PC-9 (cell line): ENCODE measurements at regions not wholly inside any gene's neighbourhood (a gene's known extent, or its start where the extent isn't known, plus 50 kb on each side); places are given as distances from the start of the nearest gene placed in this dataset.

Experiments used
- BruUV-seq: library from RNA; stranded (reverse); fragments of 400-500 nt; replicated peaks from 2 replicates; lab custom pipeline; 2021; lab: Mats Ljungman, UMichigan
- CTCF ChIA-PET: fragments of 300-600 bp; sonication (Branson Sonifier 250); formaldehyde crosslinking; loops from one replicate; lab custom pipeline; 2022; ENCODE audit warnings: antibody characterized with exemption; lab: Charles Lee
- POLR2A ChIA-PET: fragments of 300-600 bp; sonication (Branson Sonifier 250); formaldehyde crosslinking; loops from one replicate; lab custom pipeline; 2022; ENCODE audit warnings: antibody characterized with exemption; ENCODE audit not compliant: unreplicated experiment; lab: Charles Lee
- DNase-seq, 2 experiments: peaks; one replicate each; pipeline versions ENCODE4 v3.0.0 to v3.0.0-alpha.2; 2015 to 2022; ENCODE audit warnings: mixed read lengths in 1 of 2
- H2AFZ ChIP-seq: fragments of 200-600 bp; sonication (generic); 2 replicates; pipeline ENCODE4 v1.8.1; 2017; ENCODE audit warnings: antibody characterized with exemption
- H3F3A ChIP-seq: fragments of 200-600 bp; sonication (generic); 2 replicates; pipeline ENCODE4 v1.8.1; 2017; ENCODE audit warnings: antibody characterized with exemption, mild to moderate bottlenecking, low read depth; ENCODE audit not compliant: insufficient read depth
- H3K27ac ChIP-seq: fragments of 200-600 bp; sonication (generic); 2 replicates; pipeline ENCODE4 v1.6.1; 2016; ENCODE audit warnings: mixed run types
- H3K27me3 ChIP-seq: fragments of 200-600 bp; sonication (generic); 2 replicates; pipeline ENCODE4 v1.6.1; 2016; ENCODE audit warnings: low read depth, mixed run types; ENCODE audit not compliant: insufficient read depth
- H3K36me3 ChIP-seq: fragments of 200-600 bp; sonication (generic); 2 replicates; pipeline ENCODE4 v1.6.1; 2016; ENCODE audit warnings: low read depth, mixed run types
- H3K4me1 ChIP-seq: fragments of 200-600 bp; sonication (generic); replicated peaks from 2 replicates; pipeline ENCODE4 v1.6.1; 2016; ENCODE audit warnings: mixed run types; ENCODE audit not compliant: insufficient read depth
- H3K4me2 ChIP-seq: fragments of 200-600 bp; sonication (generic); 2 replicates; pipeline ENCODE4 v1.6.1; 2017; ENCODE audit warnings: mixed run types
- H3K4me3 ChIP-seq: fragments of 200-600 bp; sonication (generic); 2 replicates; pipeline ENCODE4 v1.6.1; 2016; ENCODE audit warnings: mixed run types
- H3K79me2 ChIP-seq: fragments of 200-600 bp; sonication (generic); 2 replicates; pipeline ENCODE4 v1.6.1; 2017; ENCODE audit warnings: low read depth, mixed run types
- H3K9me2 ChIP-seq: fragments of 200-600 bp; sonication (generic); 2 replicates; pipeline ENCODE4 v1.8.1; 2017; ENCODE audit warnings: mild to moderate bottlenecking; ENCODE audit not compliant: insufficient read depth
- H3K9me3 ChIP-seq: fragments of 200-600 bp; sonication (generic); 2 replicates; pipeline ENCODE4 v1.8.1; 2016; ENCODE audit warnings: low read depth; ENCODE audit not compliant: insufficient read depth
- H4K20me1 ChIP-seq: fragments of 200-600 bp; sonication (generic); 2 replicates; pipeline ENCODE4 v1.8.1; 2017; ENCODE audit not compliant: insufficient read depth
- CTCF ChIP-seq: fragments of 200-600 bp; sonication (generic); conservative IDR thresholded peaks from 2 replicates; pipeline ENCODE4 v1.6.1; 2017; ENCODE audit warnings: mixed run types, antibody characterized with exemption, mild to moderate bottlenecking, moderate library complexity
- EZH2 ChIP-seq: fragments of 200-600 bp; sonication (generic); IDR thresholded peaks from 2 replicates; pipeline ENCODE4 v1.8.0; 2017; ENCODE audit warnings: antibody characterized with exemption, low read depth
- intact Hi-C: fragments of 100-400 bp; cut with micrococcal nuclease; formaldehyde crosslinking; loops from one replicate; pipeline ENCODE4 v1.10.0; 2022; ENCODE audit not compliant: unreplicated experiment

GRCh38 chr1:4523551-4523950 is 130.9 kb upstream of the AJAP1 start:
- BruUV-seq = no TSS peak

GRCh38 chr1:4526747-4527146 is 127.7 kb upstream of the AJAP1 start:
- Histone ChIP-seq H3K36me3 (no peaks in the 10 kb centered on the region), H3F3A (no peaks in the 10 kb centered on the region), H3K9me3 (no peaks in the 10 kb centered on the region), H3K27ac (no peak overlapping the region), H3K79me2 (no peaks in the 10 kb centered on the region), H2AFZ (no peak overlapping the region), H3K4me3 (no peak overlapping the region), H3K27me3 (peaks cover 17% of the 10 kb centered on the region; the same call in 1 of the 2 replicates), H3K4me2 (no peak overlapping the region), H4K20me1 (no peaks in the 10 kb centered on the region), H3K9me2 (no peaks in the 10 kb centered on the region), H3K4me1 (no peaks in the 10 kb centered on the region)
- no peak for DNase-seq
- TF ChIP-seq EZH2 = no peak
- TF ChIP-seq CTCF = no peak
- ChIA-PET POLR2A (no interaction called here), CTCF (no interaction called here)
- BruUV-seq = no TSS peak
- intact Hi-C loops = no loop called here

More at GRCh38 chr1:4523551-4523950, 130.9 kb upstream of the AJAP1 start:
- POLR2A ChIA-PET = no interaction called here
- Histone ChIP-seq H3K27ac (no peak overlapping the region), H3K4me3 (no peak overlapping the region), H3K79me2 (no peaks in the 10 kb centered on the region), H3K9me3 (no peaks in the 10 kb centered on the region), H3K27me3 (0 out of 2 replicates have a peak, but pooled peaks cover 7% of the 10 kb centered on the region), H2AFZ (no peak overlapping the region), H3K4me1 (no peaks in the 10 kb centered on the region), H3K4me2 (no peak overlapping the region), H3F3A (no peaks in the 10 kb centered on the region), H4K20me1 (no peaks in the 10 kb centered on the region), H3K36me3 (no peaks in the 10 kb centered on the region), H3K9me2 (no peaks in the 10 kb centered on the region)
- CTCF ChIA-PET = no interaction called here
- intact Hi-C loops = no loop called here
- TF ChIP-seq CTCF (no peak), EZH2 (no peak)
- no peak for DNase-seq

GRCh38 chr1:4527819-4528218 is 126.6 kb upstream of the AJAP1 start:
- Histone ChIP-seq H3K36me3 (no peaks in the 10 kb centered on the region), H2AFZ (no peak overlapping the region), H3K9me3 (no peaks in the 10 kb centered on the region), H3K27me3 (peaks cover 17% of the 10 kb centered on the region; the same call in 1 of the 2 replicates), H3K79me2 (no peaks in the 10 kb centered on the region), H3K4me2 (no peak overlapping the region), H3K9me2 (no peaks in the 10 kb centered on the region), H3F3A (no peaks in the 10 kb centered on the region), H3K4me3 (no peak overlapping the region), H4K20me1 (no peaks in the 10 kb centered on the region), H3K4me1 (no peaks in the 10 kb centered on the region), H3K27ac (no peak overlapping the region)
- BruUV-seq = no TSS peak
- ChIA-PET CTCF (no interaction called here), POLR2A (no interaction called here)
- DNase-seq = no peak
- TF ChIP-seq CTCF (no peak), EZH2 (no peak)
- intact Hi-C loops = no loop called here
